AG10803 (cell line): ENCODE measurements at regions not wholly inside any gene's neighbourhood (a gene's known extent, or its start where the extent isn't known, plus 50 kb on each side); places are given as distances from the start of the nearest gene placed in this dataset.

Experiments
- DNase-seq: peaks from one replicate; pipeline ENCODE4 v3.0.0; 2010; ENCODE audit warnings: low read depth
- H3K4me3 ChIP-seq: 2 replicates; pipeline ENCODE4 v1.5.1; 2011; ENCODE audit warnings: mild to moderate bottlenecking, low read length, control low read depth
- TF ChIP-seq, protein P1 (sequence below): conservative IDR thresholded peaks from 2 replicates; pipeline ENCODE4 v1.5.1; 2011; ENCODE audit warnings: mild to moderate bottlenecking, low read length, control low read depth, inconsistent platforms

GRCh38 chr6:15970517-15970916 is 158.4 kb upstream of the MYLIP start:
- no peak overlapping the region for H3K4me3 ChIP-seq
- DNase-seq: no peak
- TF ChIP-seq, protein P1, sequence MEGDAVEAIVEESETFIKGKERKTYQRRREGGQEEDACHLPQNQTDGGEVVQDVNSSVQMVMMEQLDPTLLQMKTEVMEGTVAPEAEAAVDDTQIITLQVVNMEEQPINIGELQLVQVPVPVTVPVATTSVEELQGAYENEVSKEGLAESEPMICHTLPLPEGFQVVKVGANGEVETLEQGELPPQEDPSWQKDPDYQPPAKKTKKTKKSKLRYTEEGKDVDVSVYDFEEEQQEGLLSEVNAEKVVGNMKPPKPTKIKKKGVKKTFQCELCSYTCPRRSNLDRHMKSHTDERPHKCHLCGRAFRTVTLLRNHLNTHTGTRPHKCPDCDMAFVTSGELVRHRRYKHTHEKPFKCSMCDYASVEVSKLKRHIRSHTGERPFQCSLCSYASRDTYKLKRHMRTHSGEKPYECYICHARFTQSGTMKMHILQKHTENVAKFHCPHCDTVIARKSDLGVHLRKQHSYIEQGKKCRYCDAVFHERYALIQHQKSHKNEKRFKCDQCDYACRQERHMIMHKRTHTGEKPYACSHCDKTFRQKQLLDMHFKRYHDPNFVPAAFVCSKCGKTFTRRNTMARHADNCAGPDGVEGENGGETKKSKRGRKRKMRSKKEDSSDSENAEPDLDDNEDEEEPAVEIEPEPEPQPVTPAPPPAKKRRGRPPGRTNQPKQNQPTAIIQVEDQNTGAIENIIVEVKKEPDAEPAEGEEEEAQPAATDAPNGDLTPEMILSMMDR: no peak

- no peak overlapping the region for H3K4me3 ChIP-seq
- TF ChIP-seq, protein P1: no peak
- DNase-seq: peak; percentile 48
These were observed 159.6 kb upstream of the MYLIP start for GRCh38 chr6:15969236-15969778.

GRCh38 chr6:15968519-15968918 is 160.4 kb upstream of the MYLIP start:
- H3K4me3 ChIP-seq: no peak overlapping the region
- TF ChIP-seq, protein P1: no peak
- no peak for DNase-seq

GRCh38 chr6:15966000-15966520 is 162.8 kb upstream of the MYLIP start:
- H3K4me3 ChIP-seq: no peak overlapping the region
- TF ChIP-seq, protein P1: no peak
- peak; percentile 5 for DNase-seq

DNA sequence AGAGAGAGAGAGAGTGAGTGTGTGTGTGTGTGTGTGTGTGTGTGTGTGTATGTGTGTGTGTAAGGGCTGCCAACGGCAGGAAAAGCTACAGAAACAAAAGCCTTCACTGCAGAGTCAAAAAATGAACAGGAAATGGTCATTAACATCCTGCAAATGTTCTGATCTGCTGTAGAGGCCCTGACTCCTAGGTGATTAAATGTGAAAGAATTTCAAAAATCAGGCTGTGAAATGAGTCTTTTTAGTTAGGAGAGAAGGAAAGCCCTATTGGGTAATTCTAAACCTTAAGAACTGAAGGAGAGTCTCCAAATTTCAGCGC is 166.5 kb upstream of the MYLIP start:
- TF ChIP-seq, protein P1: no peak
- no peak overlapping the region for H3K4me3 ChIP-seq
- DNase-seq: peak; percentile 95

- DNase-seq: no peak
- no peak overlapping the region for H3K4me3 ChIP-seq
- TF ChIP-seq, protein P1: no peak
These were observed 167.0 kb upstream of the MYLIP start for GRCh38 chr6:15961635-15962448.
